Smooth muscle cell (in vitro differentiated cells): ENCODE measurements at regions not wholly inside any gene's neighbourhood (a gene's known extent, or its start where the extent isn't known, plus 50 kb on each side); places are given as distances from the start of the nearest gene placed in this dataset.
A peak's percentile ranks its signal among the peaks of the same experiment; 100 is the strongest.

Source experiments
- DNase-seq: peaks from one replicate; lab custom pipeline; 2025; ENCODE audit not compliant: unreplicated experiment; lab: John Stamatoyannopoulos, UW
- H2AFZ ChIP-seq: fragments of 200-600 bp; sonication (generic); 2 replicates; pipeline ENCODE4 v1.6.0; 2016; ENCODE audit warnings: antibody characterized with exemption, low read depth, mild to moderate bottlenecking
- H3F3A ChIP-seq: fragments of 200-600 bp; sonication (generic); 2 replicates; pipeline ENCODE4 v1.6.0; 2017; ENCODE audit warnings: antibody characterized with exemption, low read depth
- H3K27ac ChIP-seq: fragments of 200-600 bp; sonication (generic); 2 replicates; pipeline ENCODE4 v1.5.1; 2016; ENCODE audit warnings: low read depth, mild to moderate bottlenecking
- H3K27me3 ChIP-seq: fragments of 200-600 bp; sonication (generic); 2 replicates; pipeline ENCODE4 v1.6.1; 2016; ENCODE audit warnings: low read depth, mild to moderate bottlenecking
- H3K36me3 ChIP-seq: fragments of 200-600 bp; sonication (generic); 2 replicates; pipeline ENCODE4 v1.5.1; 2016; ENCODE audit warnings: low read depth
- H3K4me1 ChIP-seq: fragments of 200-600 bp; sonication (generic); 2 replicates; pipeline ENCODE4 v1.5.1; 2016; ENCODE audit warnings: low read depth
- H3K4me2 ChIP-seq: fragments of 200-600 bp; sonication (generic); 2 replicates; pipeline ENCODE4 v1.6.0; 2016; ENCODE audit warnings: mild to moderate bottlenecking
- H3K4me3 ChIP-seq: fragments of 200-600 bp; sonication (generic); 2 replicates; pipeline ENCODE4 v1.5.1; 2016; ENCODE audit warnings: mild to moderate bottlenecking
- H3K79me2 ChIP-seq: fragments of 200-600 bp; sonication (generic); 2 replicates; pipeline ENCODE4 v1.6.0; 2016; ENCODE audit warnings: low read depth, mild to moderate bottlenecking
- H3K9ac ChIP-seq: fragments of 200-600 bp; sonication (generic); 2 replicates; pipeline ENCODE4 v1.6.0; 2016; ENCODE audit warnings: low read depth
- H3K9me3 ChIP-seq: fragments of 200-600 bp; sonication (generic); replicated peaks from 2 replicates; pipeline ENCODE4 v1.5.1; 2016; ENCODE audit warnings: low read depth
- H4K20me1 ChIP-seq: fragments of 200-600 bp; sonication (generic); 2 replicates; pipeline ENCODE4 v1.6.0; 2016; ENCODE audit warnings: low read depth
- WGBS: methylation state at CpG from one replicate; pipeline ENCODE4 v1.1.7; 2016; ENCODE audit warnings: low lambda C conversion rate; 5-methylcytosine and 5-hydroxymethylcytosine counted together
- TF ChIP-seq, protein P1 (sequence below): fragments of 200-600 bp; sonication (generic); IDR thresholded peaks from 2 replicates; pipeline ENCODE4 v1.5.1; 2017; ENCODE audit warnings: borderline replicate concordance, mild to moderate bottlenecking, antibody characterized with exemption; ENCODE audit not compliant: insufficient read depth, poor library complexity, severe bottlenecking

DNA sequence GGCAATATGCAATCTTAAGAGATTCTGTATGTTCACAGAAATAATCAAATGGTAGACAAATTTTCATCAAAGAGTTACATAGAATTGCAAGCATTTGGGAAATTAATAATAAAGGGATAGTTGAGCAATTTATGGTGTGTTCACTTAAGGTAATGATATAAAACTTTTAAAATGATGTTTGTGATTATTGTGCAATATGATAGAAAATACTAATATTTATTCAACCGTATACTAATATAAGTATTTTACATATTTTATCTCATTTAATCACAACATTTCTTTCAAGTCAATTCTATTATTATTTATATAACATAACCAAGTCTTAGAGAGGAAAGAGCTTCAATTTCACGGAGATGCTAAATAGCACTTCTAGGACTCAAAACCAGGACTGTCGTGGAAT lies 716.8 kb upstream of the MIR17HG start:
- Histone ChIP-seq H3K9me3 (no peaks in the 10 kb centered on the region), H2AFZ (no peak overlapping the region), H3K9ac (no peak overlapping the region), H3F3A (no peaks in the 10 kb centered on the region), H3K36me3 (no peaks in the 10 kb centered on the region), H4K20me1 (no peaks in the 10 kb centered on the region), H3K4me2 (no peak overlapping the region), H3K4me3 (no peak overlapping the region), H3K27ac (no peak overlapping the region), H3K79me2 (no peaks in the 10 kb centered on the region), H3K4me1 (no peaks in the 10 kb centered on the region), H3K27me3 (no peaks in the 10 kb centered on the region)
- WGBS = 98% methylated on average over 3 of the region's 3 CpGs
- DNase-seq = no peak
- TF ChIP-seq, protein P1, sequence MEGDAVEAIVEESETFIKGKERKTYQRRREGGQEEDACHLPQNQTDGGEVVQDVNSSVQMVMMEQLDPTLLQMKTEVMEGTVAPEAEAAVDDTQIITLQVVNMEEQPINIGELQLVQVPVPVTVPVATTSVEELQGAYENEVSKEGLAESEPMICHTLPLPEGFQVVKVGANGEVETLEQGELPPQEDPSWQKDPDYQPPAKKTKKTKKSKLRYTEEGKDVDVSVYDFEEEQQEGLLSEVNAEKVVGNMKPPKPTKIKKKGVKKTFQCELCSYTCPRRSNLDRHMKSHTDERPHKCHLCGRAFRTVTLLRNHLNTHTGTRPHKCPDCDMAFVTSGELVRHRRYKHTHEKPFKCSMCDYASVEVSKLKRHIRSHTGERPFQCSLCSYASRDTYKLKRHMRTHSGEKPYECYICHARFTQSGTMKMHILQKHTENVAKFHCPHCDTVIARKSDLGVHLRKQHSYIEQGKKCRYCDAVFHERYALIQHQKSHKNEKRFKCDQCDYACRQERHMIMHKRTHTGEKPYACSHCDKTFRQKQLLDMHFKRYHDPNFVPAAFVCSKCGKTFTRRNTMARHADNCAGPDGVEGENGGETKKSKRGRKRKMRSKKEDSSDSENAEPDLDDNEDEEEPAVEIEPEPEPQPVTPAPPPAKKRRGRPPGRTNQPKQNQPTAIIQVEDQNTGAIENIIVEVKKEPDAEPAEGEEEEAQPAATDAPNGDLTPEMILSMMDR = no peak

DNA sequence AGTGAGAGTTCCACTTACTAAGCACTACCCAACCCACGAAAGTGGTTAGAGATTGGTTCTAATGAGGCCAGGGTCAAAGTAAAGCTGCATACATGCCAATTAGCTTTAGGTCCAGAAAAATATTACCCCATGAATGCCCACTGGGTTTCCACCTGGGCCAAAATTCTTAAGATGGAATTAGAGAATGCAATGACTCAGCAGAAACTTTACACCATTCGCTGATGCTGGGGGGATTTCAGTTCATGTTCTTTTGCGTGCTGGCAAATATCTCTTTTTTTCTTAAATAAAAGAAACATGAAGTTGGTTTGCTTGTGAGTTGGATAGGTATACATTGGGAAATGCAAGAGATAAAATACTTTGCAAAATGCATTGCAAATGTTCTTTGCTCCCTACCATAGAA lies 715.3 kb upstream of the MIR17HG start:
- Histone ChIP-seq H3F3A (no peaks in the 10 kb centered on the region), H3K27ac (no peak overlapping the region), H4K20me1 (no peaks in the 10 kb centered on the region), H3K9me3 (no peaks in the 10 kb centered on the region), H3K27me3 (no peaks in the 10 kb centered on the region), H3K4me2 (no peak overlapping the region), H3K4me1 (no peaks in the 10 kb centered on the region), H3K9ac (no peak overlapping the region), H3K36me3 (no peaks in the 10 kb centered on the region), H2AFZ (no peak overlapping the region), H3K4me3 (no peak overlapping the region), H3K79me2 (no peaks in the 10 kb centered on the region)
- no peak for DNase-seq
- TF ChIP-seq, protein P1 = no peak
- WGBS = 93% methylated on average over 3 of the region's 3 CpGs

DNA sequence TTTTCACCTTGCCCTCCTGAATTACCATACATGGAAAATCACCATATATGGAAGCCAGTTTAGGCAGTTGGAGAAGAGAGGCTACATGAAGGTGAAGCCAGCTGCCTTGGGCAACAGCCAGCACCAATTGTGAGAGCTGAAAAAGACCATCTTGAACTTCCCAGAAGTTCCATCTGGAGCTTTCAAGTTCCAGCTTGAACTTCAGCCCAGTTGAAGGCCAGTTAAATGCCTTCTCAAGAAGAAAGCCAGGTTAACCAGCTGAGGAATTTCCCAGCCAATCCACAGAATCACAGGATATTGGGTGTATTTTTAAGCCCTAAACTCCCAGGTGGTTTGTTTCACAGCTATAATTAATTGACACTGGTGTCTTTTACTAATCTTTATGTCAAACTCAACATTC lies 713.6 kb upstream of the MIR17HG start:
- no peak overlapping the region for H3K4me2 ChIP-seq
- H3K79me2 ChIP-seq = no peaks in the 10 kb centered on the region
- H3K27ac ChIP-seq = no peak overlapping the region
- H3F3A ChIP-seq = no peaks in the 10 kb centered on the region
- no peak for DNase-seq
- no peaks in the 10 kb centered on the region for H3K27me3 ChIP-seq
- no peak overlapping the region for H3K9ac ChIP-seq
- H4K20me1 ChIP-seq = no peaks in the 10 kb centered on the region
- no peaks in the 10 kb centered on the region for H3K36me3 ChIP-seq
- no peak overlapping the region for H3K4me3 ChIP-seq
- no peak overlapping the region for H2AFZ ChIP-seq
- TF ChIP-seq, protein P1 = no peak
- no peaks in the 10 kb centered on the region for H3K9me3 ChIP-seq
- H3K4me1 ChIP-seq = no peaks in the 10 kb centered on the region

DNA sequence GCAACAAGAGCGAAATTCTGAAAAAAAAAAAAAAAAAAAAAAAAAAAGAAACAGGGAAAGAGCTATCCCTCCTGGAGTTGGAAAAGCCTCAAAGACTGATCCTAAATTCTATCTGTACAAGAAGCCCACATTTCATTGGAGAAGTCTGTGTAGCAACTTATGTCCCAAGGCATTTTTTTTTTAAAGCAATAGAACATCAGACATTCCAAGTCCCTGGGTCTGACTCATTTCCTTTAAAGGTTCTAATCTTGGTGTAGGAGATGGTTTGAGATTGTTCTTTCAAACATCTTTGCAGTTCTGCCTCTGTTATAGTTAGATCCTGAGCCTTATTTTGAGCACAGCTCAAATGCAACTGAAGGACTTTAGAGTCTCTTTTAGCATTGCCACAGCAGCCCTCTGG lies 706.5 kb upstream of the MIR17HG start:
- no peaks in the 10 kb centered on the region for H3K9me3 ChIP-seq
- H3K4me3 ChIP-seq = no peak overlapping the region
- peak overlapping the region; percentile 22 for H3K4me2 ChIP-seq
- WGBS = 100% methylated on average over 1 of the region's 1 CpG
- no peaks in the 10 kb centered on the region for H3F3A ChIP-seq
- no peaks in the 10 kb centered on the region for H4K20me1 ChIP-seq
- no peak overlapping the region for H3K27ac ChIP-seq
- no peak for DNase-seq
- TF ChIP-seq, protein P1 = no peak
- H3K4me1 ChIP-seq = no peaks in the 10 kb centered on the region
- no peaks in the 10 kb centered on the region for H3K79me2 ChIP-seq
- H3K36me3 ChIP-seq = no peaks in the 10 kb centered on the region
- no peaks in the 10 kb centered on the region for H3K27me3 ChIP-seq
- no peak overlapping the region for H3K9ac ChIP-seq
- no peak overlapping the region for H2AFZ ChIP-seq
